K562 (cell line): ENCODE measurements at regions not wholly inside any gene's neighbourhood (a gene's known extent, or its start where the extent isn't known, plus 50 kb on each side); places are given as distances from the start of the nearest gene placed in this dataset.

ENCODE experiments used
- ATAC-seq: fragments of 200-7000 bp; cut with Tn5 transposase; 3 replicates; pipeline ENCODE4 v1.9.1; 2020; ENCODE audit warnings: moderate library complexity
- BruUV-seq: library from RNA; stranded (reverse); fragments of 400-500 nt; replicated peaks from 2 replicates; lab custom pipeline; 2021; lab: Mats Ljungman, UMichigan
- CTCF ChIA-PET: fragments of 300-600 bp; formaldehyde crosslinking; extraction: SDS; loops from one replicate; lab custom pipeline; 2021; ENCODE audit warnings: low intra/inter-chr PET ratio; lab: Yijun Ruan, JAX
- POLR2A ChIA-PET: fragments of 300-600, 350-650 bp; sonication (Branson Sonifier 250); formaldehyde crosslinking; extraction: SDS; loops from one replicate; lab custom pipeline; 2021; ENCODE audit warnings: antibody characterized with exemption, inconsistent platforms; lab: Yijun Ruan, JAX
- DNase-seq, 4 experiments: peaks; one replicate each; pipeline versions ENCODE4 v3.0.0 to v3.0.0-alpha.2; 2011 to 2018; ENCODE audit warnings: low spot score in 3 of 4, mixed read lengths in 3 of 4; ENCODE audit errors: extremely low read depth in 1 of 4
- FAIRE-seq: peaks from 2 replicates; lab custom pipeline; 2011; peaks lifted over from hg19 to GRCh38; lab: Jason Lieb, UNC
- H2AFZ ChIP-seq: 2 replicates; pipeline ENCODE4 v1.6.0; 2011; ENCODE audit warnings: low read depth, low read length, control low read depth, inconsistent platforms
- H3K27ac ChIP-seq: fragments of 200-600 bp; 3 replicates; pipeline ENCODE4 v1.8.0; 2011; ENCODE audit warnings: low read depth, mild to moderate bottlenecking, control low read depth, inconsistent platforms, low read length, moderate library complexity, mixed read lengths; ENCODE audit errors: extremely low read depth
- H3K27me3 ChIP-seq, 2 experiments: fragments of 300-600 bp in 1 of 2; 2 replicates in 1 of 2; 3 replicates in 1 of 2; pipeline versions ENCODE4 v1.6.0 to v1.8.0; 2011; ENCODE audit warnings: inconsistent platforms in 2 of 2, low read length in 2 of 2, mild to moderate bottlenecking in 1 of 2, mixed read lengths in 1 of 2, moderate library complexity in 1 of 2; ENCODE audit not compliant: control insufficient read depth in 2 of 2, insufficient read depth in 2 of 2
- H3K36me3 ChIP-seq: fragments of 300-600 bp; 3 replicates; pipeline ENCODE4 v1.8.0; 2011; ENCODE audit warnings: mild to moderate bottlenecking, low read length, inconsistent platforms; ENCODE audit not compliant: control insufficient read depth, insufficient read depth
- H3K4me1 ChIP-seq, 2 experiments: fragments of 200-600 bp in 1 of 2; replicated peaks in 1 of 2; 2 replicates in 1 of 2; 3 replicates in 1 of 2; pipeline versions ENCODE4 v1.5.1 to v1.8.0; 2011; ENCODE audit warnings: inconsistent platforms in 2 of 2, low read length in 2 of 2, mild to moderate bottlenecking in 1 of 2, mixed read lengths in 1 of 2, moderate library complexity in 1 of 2; ENCODE audit not compliant: control insufficient read depth in 2 of 2, insufficient read depth in 2 of 2
- H3K4me2 ChIP-seq: 2 replicates; pipeline ENCODE4 v1.6.1; 2011; ENCODE audit warnings: low read length, control low read depth, inconsistent platforms, mixed read lengths; ENCODE audit not compliant: insufficient read depth
- H3K4me3 ChIP-seq: fragments of 200-600 bp; sonication (generic), shearing (Covaris generic); 2 replicates; pipeline ENCODE4 v1.5.1; 2016; ENCODE audit warnings: control low read depth, inconsistent platforms
- H3K79me2 ChIP-seq: fragments of 200-600 bp; 3 replicates; pipeline ENCODE4 v1.8.0; 2011; ENCODE audit warnings: low read length, inconsistent platforms; ENCODE audit not compliant: control insufficient read depth, insufficient read depth
- H3K9ac ChIP-seq, 2 experiments: 2 replicates each; pipeline versions ENCODE4 v1.6.0 to v1.6.1; 2011; ENCODE audit warnings: low read depth in 2 of 2, low read length in 2 of 2, control low read depth in 1 of 2, inconsistent platforms in 1 of 2, mild to moderate bottlenecking in 1 of 2, mixed read lengths in 1 of 2; ENCODE audit not compliant: insufficient read depth in 1 of 2
- H3K9me1 ChIP-seq: one replicate; pipeline ENCODE4 v1.6.0; 2011; ENCODE audit warnings: inconsistent platforms, mild to moderate bottlenecking, low read length, moderate library complexity; ENCODE audit not compliant: control insufficient read depth, insufficient read depth
- H3K9me3 ChIP-seq: replicated peaks from 2 replicates; pipeline ENCODE4 v1.5.1; 2011; ENCODE audit warnings: low read depth, low read length, inconsistent platforms; ENCODE audit not compliant: control insufficient read depth, insufficient read depth
- H4K20me1 ChIP-seq: replicated peaks from 2 replicates; pipeline ENCODE4 v1.6.1; 2011; ENCODE audit warnings: low read length, inconsistent platforms, mixed read lengths; ENCODE audit not compliant: control insufficient read depth, insufficient read depth
- CEBPG ChIP-seq, 3 experiments: fragments of 200-800 bp in 1 of 3; sonication (Bioruptor generic) in 1 of 3; sonication (generic) in 1 of 3; formaldehyde crosslinking in 1 of 3; IDR thresholded peaks in 2 of 3; conservative IDR thresholded peaks in 1 of 3; 2 replicates each; pipeline versions ENCODE4 v1.6.1 to v1.8.0; 2016 to 2022; ENCODE audit warnings: missing compliant biosample characterization in 2 of 3, missing genetic modification characterization in 2 of 3, mild to moderate bottlenecking in 1 of 3, missing genetic modification reagents in 1 of 3
- CTCFL ChIP-seq: IDR thresholded peaks from 2 replicates; pipeline ENCODE4 v1.6.1; 2011; ENCODE audit warnings: borderline replicate concordance, low read depth, mild to moderate bottlenecking, moderate library complexity, low read length; ENCODE audit not compliant: insufficient read depth, poor library complexity, severe bottlenecking
- CXXC5 ChIP-seq: fragments of 250-450 bp; sonication (Bioruptor Pico); IDR thresholded peaks from 2 replicates; pipeline ENCODE4 v1.8.0; 2022; ENCODE audit warnings: inconsistent platforms, mild to moderate bottlenecking, moderate library complexity
- HOMEZ ChIP-seq: fragments of 250-450 bp; sonication (Bioruptor Pico); IDR thresholded peaks from 2 replicates; pipeline ENCODE4 v1.4.0; 2020; ENCODE audit warnings: mild to moderate bottlenecking, moderate library complexity
- JUND ChIP-seq, 2 experiments: IDR thresholded peaks; 2 replicates in 1 of 2; 3 replicates in 1 of 2; pipeline ENCODE4 v1.6.1; 2011; ENCODE audit warnings: borderline replicate concordance in 2 of 2, low read depth in 2 of 2, low read length in 2 of 2, improper control_type of control experiment in 1 of 2, missing biosample characterization in 1 of 2, missing genetic modification characterization in 1 of 2, missing genetic modification reagents in 1 of 2
- KDM2B ChIP-seq: fragments of 250-450 bp; sonication (Bioruptor Pico); IDR thresholded peaks from 2 replicates; pipeline ENCODE4 v1.8.0; 2021; ENCODE audit warnings: mild to moderate bottlenecking, moderate library complexity
- PKNOX1 ChIP-seq: fragments of 450-650 bp; IDR thresholded peaks from 2 replicates; pipeline ENCODE4 v1.6.1; 2016
- ZNF134 ChIP-seq: fragments of 250-450 bp; sonication (Bioruptor Pico); conservative IDR thresholded peaks from 2 replicates; pipeline ENCODE4 v1.4.0; 2020
- ZNF165 ChIP-seq: fragments of 250-450 bp; sonication (Bioruptor Pico); IDR thresholded peaks from 2 replicates; pipeline ENCODE4 v1.4.0; 2020; ENCODE audit warnings: borderline replicate concordance
- WGBS: fragments of 100-300 bp; shearing (Covaris generic); methylation state at CpG from one replicate; pipeline ENCODE4 v1.1.6; 2016; ENCODE audit warnings: low coverage, mixed read lengths; ENCODE audit not compliant: insufficient coverage; ENCODE audit errors: missing lambda C conversion rate; 5-methylcytosine and 5-hydroxymethylcytosine counted together
- in situ Hi-C: fragments of 300-500 bp; cut with MboI; formaldehyde crosslinking; loops from 4 replicates; pipeline ENCODE4 v1.15.0; 2018; ENCODE audit warnings: inconsistent platforms, mixed read lengths
- intact Hi-C: fragments of 100-400 bp; cut with micrococcal nuclease; formaldehyde crosslinking; loops from 2 replicates; pipeline ENCODE4 v1.14.2; 2022

GRCh38 chr20:43821795-43822194 lies 92.9 kb upstream of the TOX2 start:
- ChIA-PET CTCF (no interaction called here), POLR2A (no interaction called here)
- no peaks in the 10 kb centered on the region for H3K9me1 ChIP-seq
- intact Hi-C loops (no loop called here), in situ Hi-C loops (no loop called here)
- no TSS peak for BruUV-seq
- H3K4me1 ChIP-seq: no peaks in the 10 kb centered on the region
- no peak for DNase-seq
- no peak overlapping the region for H3K9ac ChIP-seq
- H2AFZ ChIP-seq: no peak overlapping the region
- H3K79me2 ChIP-seq: no peaks in the 10 kb centered on the region
- H3K9me3 ChIP-seq: no peaks in the 10 kb centered on the region
- TF ChIP-seq JUND (IDR thresholded peaks at IDR 0.05; ENCODE audit: borderline replicate concordance, low read depth, low read length) (no peak), JUND (tag; IDR thresholded peaks at IDR 0.05; ENCODE audit: borderline replicate concordance, low read depth, low read length) (no peak), CEBPG (CRISPR knock-in tag; IDR thresholded peaks at IDR 0.05) (no peak), CEBPG (tag; conservative IDR thresholded peaks at IDR 0.05 in 1 of 2, IDR thresholded peaks at IDR 0.05 in 1 of 2) (peak in 1 of 2 experiments; percentile 31; a peak in 1 of 4 replicates)
- WGBS: 0% methylated on average over 3 of the region's 3 CpGs
- peaks cover 0 to 10% of the 10 kb centered on the region in 2 experiments; a peak in 1 of 5 replicates for H3K27me3 ChIP-seq
- no peaks in the 10 kb centered on the region for H4K20me1 ChIP-seq
- no peak overlapping the region for H3K27ac ChIP-seq
- no peak for ATAC-seq
- FAIRE-seq: no peak
- H3K4me3 ChIP-seq: no peak overlapping the region
- H3K4me2 ChIP-seq: no peak overlapping the region
- H3K36me3 ChIP-seq: no peaks in the 10 kb centered on the region

- WGBS: 3% methylated on average over 7 of the region's 7 CpGs
- Histone ChIP-seq H3K27ac (no peak overlapping the region), H3K27me3 (peaks cover 0 to 10% of the 10 kb centered on the region in 2 experiments; a peak in 1 of 5 replicates), H3K9me1 (no peaks in the 10 kb centered on the region), H3K4me1 (no peaks in the 10 kb centered on the region), H3K9ac (no peak overlapping the region), H4K20me1 (no peaks in the 10 kb centered on the region), H3K9me3 (no peaks in the 10 kb centered on the region), H3K36me3 (no peaks in the 10 kb centered on the region), H2AFZ (no peak overlapping the region), H3K4me2 (no peak overlapping the region), H3K79me2 (no peaks in the 10 kb centered on the region), H3K4me3 (no peak overlapping the region)
- ChIA-PET POLR2A (no interaction called here), CTCF (no interaction called here)
- FAIRE-seq: no peak
- no TSS peak for BruUV-seq
- intact Hi-C loops: no loop called here
- in situ Hi-C loops: no loop called here
- no peak for DNase-seq
- ATAC-seq: no peak
- TF ChIP-seq PKNOX1 (no peak), ZNF165 (CRISPR knock-in tag) (no peak), CTCFL (no peak), HOMEZ (CRISPR knock-in tag) (no peak), CXXC5 (CRISPR knock-in tag) (no peak), ZNF134 (CRISPR knock-in tag) (no peak), KDM2B (CRISPR knock-in tag) (no peak)
Measured at GRCh38 chr20:43820731-43821330, 93.8 kb upstream of the TOX2 start.
